AG10803 (cell line): ENCODE measurements at regions not wholly inside any gene's neighbourhood (a gene's known extent, or its start where the extent isn't known, plus 50 kb on each side); places are given as distances from the start of the nearest gene placed in this dataset.

Experiments
- DNase-seq: peaks from one replicate; pipeline ENCODE4 v3.0.0; 2010; ENCODE audit warnings: low read depth
- H3K4me3 ChIP-seq: 2 replicates; pipeline ENCODE4 v1.5.1; 2011; ENCODE audit warnings: mild to moderate bottlenecking, low read length, control low read depth
- TF ChIP-seq, protein P1 (sequence below): conservative IDR thresholded peaks from 2 replicates; pipeline ENCODE4 v1.5.1; 2011; ENCODE audit warnings: mild to moderate bottlenecking, low read length, control low read depth, inconsistent platforms

DNA sequence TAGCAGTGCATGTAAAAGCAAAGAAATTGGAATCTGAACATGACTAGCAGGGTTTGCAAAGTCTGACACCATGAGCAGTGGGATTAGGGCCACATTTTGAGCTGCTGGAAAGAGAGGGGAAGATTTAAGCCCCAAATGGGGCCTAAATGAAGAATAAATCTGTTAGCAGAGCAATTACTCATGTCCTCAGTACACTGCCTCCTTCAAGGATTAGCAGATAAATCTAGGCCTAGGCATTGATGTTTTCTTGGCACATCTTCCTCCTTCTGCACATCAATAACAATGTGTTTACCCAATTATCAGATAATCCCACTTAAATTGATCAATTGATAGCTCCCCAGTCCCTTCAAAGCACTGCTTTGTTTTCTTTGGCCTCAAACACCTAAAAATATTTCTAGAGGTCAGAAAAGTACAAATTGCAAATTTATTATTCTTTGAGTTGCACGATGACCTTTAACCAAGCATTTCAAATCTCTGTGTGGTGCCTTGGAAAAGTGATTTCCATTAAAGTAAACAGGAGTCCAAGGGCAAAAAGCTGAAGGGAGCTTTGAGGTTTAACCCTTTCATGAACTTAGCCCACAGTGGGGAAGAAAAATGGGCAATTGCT, 514.7 kb upstream of the CHORDC1 start:
- H3K4me3 ChIP-seq, result no peak overlapping the region
- DNase-seq, result no peak
- TF ChIP-seq, protein P1, sequence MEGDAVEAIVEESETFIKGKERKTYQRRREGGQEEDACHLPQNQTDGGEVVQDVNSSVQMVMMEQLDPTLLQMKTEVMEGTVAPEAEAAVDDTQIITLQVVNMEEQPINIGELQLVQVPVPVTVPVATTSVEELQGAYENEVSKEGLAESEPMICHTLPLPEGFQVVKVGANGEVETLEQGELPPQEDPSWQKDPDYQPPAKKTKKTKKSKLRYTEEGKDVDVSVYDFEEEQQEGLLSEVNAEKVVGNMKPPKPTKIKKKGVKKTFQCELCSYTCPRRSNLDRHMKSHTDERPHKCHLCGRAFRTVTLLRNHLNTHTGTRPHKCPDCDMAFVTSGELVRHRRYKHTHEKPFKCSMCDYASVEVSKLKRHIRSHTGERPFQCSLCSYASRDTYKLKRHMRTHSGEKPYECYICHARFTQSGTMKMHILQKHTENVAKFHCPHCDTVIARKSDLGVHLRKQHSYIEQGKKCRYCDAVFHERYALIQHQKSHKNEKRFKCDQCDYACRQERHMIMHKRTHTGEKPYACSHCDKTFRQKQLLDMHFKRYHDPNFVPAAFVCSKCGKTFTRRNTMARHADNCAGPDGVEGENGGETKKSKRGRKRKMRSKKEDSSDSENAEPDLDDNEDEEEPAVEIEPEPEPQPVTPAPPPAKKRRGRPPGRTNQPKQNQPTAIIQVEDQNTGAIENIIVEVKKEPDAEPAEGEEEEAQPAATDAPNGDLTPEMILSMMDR, result no peak

- DNase-seq, result no peak
- H3K4me3 ChIP-seq, result no peak overlapping the region
- TF ChIP-seq, protein P1, result no peak
Observed at GRCh38 chr11:90732486-90732885, 509.6 kb upstream of the CHORDC1 start.

DNA sequence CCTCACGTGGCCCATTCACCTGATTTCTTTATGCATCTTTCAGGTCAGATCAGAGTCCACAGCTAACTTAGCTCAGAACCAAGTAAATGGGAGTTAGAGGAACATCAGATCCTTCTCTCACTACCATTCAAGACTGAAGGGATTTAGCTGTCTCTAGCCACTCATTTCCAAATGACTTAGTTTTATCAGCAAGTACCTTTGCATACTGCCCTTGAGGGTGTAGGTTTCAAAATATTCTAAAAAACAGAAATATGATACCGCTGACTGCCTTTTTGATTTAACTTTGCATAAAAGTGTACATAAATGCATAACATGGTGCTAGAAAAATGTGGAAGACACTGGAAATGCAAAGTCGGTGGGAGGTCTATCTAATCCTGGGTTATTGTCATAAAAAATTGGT, 500.6 kb upstream of the CHORDC1 start:
- DNase-seq, result no peak
- H3K4me3 ChIP-seq, result no peak overlapping the region
- TF ChIP-seq, protein P1, result no peak

DNA sequence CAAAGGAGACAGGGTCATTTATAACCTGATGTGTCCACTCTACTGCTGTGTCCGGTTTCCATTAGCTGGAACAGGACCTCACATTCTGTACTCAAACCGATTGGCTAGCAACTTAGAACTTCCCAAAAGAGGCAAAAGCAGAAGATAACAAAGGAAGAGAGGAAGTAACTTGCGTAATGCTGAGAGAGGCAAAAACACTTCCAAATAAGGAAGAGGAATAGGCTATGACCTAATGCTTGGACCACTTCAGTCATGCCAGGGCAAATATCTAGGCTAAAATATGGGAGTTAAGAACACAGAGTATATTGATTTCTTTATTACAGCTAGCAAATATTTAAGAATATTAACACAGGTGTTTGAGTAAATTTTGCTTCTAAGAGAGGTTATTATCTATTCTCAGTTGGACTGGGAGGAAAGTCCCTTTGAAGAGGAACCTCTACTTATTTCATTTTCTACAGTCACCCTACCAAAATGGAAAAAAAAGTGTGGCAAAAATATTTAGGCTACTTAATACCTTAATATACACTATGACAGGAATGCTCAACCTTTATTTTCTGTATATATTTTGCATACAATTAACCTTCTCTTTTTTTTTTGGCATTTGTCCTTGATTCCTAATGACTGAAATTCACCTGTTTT, 499.8 kb upstream of the CHORDC1 start:
- no peak for DNase-seq
- H3K4me3 ChIP-seq, result no peak overlapping the region
- TF ChIP-seq, protein P1, result no peak

DNA sequence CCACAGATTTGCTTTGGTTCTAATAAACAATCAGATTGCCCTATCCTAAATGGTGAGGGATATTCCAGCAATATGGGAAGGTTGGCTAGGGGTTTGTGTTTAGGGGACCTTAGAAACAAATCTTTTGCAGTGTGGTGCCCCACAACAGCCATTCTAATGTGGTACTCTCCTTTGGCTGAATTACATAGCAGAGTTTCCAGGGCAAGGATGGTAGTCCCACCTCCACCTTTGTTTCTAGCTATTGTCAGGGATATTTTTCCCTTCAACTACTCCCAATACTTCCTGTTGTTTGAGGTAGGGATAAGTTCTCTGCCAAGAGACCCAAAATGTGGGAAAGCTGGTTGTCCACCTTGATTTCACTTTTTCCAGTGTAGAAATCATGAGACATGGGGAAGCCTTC, 494.7 kb upstream of the CHORDC1 start:
- TF ChIP-seq, protein P1, result no peak

DNA sequence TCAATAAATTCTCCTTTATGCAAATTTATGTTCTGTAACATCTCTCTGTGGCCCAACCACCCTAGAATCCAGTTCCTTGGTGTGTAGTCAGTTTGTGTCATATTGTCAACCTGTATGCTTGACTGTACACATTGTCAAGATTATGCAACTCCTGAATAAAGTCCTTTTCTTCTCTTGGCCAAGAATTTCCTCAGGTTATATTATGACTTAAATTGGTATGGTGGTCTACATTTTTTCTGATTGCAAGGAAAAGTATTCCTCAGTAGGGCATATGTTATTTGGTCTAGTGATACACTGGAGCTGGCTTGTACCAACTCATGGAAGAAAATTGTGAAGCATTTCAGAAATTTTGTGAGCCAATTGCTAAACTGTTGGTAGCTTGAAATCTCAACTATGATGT, 482.8 kb upstream of the CHORDC1 start:
- TF ChIP-seq, protein P1, result no peak
- no peak for DNase-seq
- no peak overlapping the region for H3K4me3 ChIP-seq

More for the DNA sequence above, 494.7 kb upstream of the CHORDC1 start:
- DNase-seq, result no peak
- no peak overlapping the region for H3K4me3 ChIP-seq

- TF ChIP-seq, protein P1, result no peak
- DNase-seq, result no peak
- H3K4me3 ChIP-seq, result no peak overlapping the region
Observed at GRCh38 chr11:90704510-90704909, 481.7 kb upstream of the CHORDC1 start.
